Effector CD8-positive, alpha-beta T cell (primary cell): ENCODE measurements at regions not wholly inside any gene's neighbourhood (a gene's known extent, or its start where the extent isn't known, plus 50 kb on each side); places are given as distances from the start of the nearest gene placed in this dataset.

Source experiments
- DNase-seq: peaks from one replicate; lab custom pipeline; 2025; lab: John Stamatoyannopoulos, UW

DNA sequence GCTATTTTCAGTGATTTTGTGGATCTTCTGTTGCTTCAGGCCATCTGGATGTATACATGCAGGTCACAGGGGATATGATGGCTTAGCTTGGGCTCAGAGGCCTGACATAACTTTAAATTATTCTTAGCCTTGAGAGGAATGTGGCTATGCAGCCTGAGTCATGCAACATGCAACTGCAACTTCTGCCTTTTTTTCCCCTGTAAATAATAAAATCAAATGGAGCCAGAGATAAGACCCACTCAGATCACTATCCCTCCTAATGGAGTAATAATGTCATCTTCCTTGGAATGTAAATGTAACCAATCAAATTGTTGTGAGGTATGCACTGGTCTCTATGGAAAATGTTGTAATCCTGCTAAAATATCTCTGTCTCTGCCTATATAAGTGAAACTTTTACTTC, 54.9 kb downstream of the MAGEB17 start:
- no peak for DNase-seq

GRCh38 chrX:16223385-16223784, 56.1 kb downstream of the MAGEB17 start:
- DNase-seq: no peak

- DNase-seq: no peak
These were observed 71.9 kb downstream of the MAGEB17 start for GRCh38 chrX:16239211-16239610.

DNA sequence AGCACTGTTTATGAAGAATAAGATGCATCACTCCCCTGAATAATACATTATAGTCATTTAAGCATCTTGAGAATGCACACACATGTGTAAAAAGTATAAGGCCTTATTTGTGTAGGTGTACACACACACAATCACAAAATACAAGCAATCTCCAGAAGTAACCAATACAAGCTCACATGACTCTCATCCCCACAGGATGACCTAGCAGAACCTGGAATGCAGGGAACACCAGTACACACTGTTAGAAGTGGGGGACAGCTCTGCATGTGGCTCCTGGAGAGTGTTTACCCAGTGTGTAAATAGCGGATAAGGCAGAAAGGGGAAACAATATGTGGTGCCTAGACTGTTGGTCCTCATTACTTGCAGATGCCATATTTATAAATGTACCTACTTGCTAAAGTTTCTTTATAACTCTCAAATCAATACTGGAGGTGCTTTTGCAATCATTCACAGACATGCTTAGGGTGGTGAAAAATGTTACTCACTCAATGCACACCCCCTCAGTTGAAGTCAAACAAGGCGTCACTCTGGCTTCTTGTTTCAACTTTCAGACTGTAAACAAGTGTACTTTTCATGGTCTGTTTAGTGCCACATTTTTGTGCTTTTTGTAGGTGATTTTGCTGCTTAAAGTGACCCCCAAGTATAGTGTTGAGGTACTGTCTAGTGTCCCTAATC, 73.1 kb downstream of the MAGEB17 start:
- DNase-seq: no peak

GRCh38 chrX:16240968-16241367, 73.7 kb downstream of the MAGEB17 start:
- no peak for DNase-seq

GRCh38 chrX:16250296-16250695, 83.0 kb downstream of the MAGEB17 start:
- DNase-seq: no peak

GRCh38 chrX:16251782-16252181, 84.5 kb downstream of the MAGEB17 start:
- DNase-seq: no peak

- no peak for DNase-seq
These were observed 91.6 kb downstream of the MAGEB17 start for GRCh38 chrX:16258882-16259281.

GRCh38 chrX:16267431-16267830, 100.2 kb downstream of the MAGEB17 start:
- DNase-seq: no peak

DNA sequence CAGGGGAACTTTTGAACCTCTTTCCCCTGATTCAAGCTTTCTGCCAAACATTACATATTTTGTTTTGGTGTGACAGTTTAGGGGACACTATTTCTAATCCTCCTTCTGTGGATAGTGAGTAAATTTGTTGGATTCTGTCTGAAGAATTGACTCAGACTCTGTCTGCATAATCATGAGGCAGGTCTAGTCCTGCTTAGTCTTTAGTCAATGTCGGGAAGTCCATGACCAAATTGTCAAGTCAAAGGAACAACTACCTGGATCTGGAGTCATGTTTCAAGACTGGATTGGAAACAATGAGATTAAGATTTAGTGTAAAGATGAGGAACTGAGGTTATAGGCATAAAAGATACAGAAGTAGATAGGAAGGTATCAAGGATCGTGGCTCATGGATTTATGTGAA, 100.9 kb downstream of the MAGEB17 start:
- DNase-seq: no peak

DNA sequence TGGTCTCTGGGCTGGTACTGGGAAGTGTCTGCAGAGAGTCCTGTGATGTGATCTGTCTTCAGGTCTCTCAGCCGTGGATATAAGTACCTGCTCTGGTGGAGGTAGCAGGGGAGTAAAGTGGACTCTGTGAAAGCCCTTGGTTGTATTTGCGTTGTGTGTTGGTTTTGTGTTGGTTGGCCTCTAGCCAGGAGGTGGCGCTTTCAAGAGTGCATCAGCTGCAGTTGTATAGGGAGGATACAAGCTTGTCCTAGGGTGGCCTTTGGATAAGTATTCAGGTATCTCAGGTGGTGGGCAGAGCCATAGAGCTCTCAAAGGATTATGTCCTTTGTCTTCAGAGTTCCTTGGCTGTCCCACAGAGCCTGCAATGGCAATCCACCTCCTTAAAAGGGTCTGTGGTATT, 111.6 kb downstream of the MAGEB17 start:
- no peak for DNase-seq

GRCh38 chrX:16282209-16282608, 114.9 kb downstream of the MAGEB17 start:
- DNase-seq: no peak

GRCh38 chrX:16284842-16285241, 117.6 kb downstream of the MAGEB17 start:
- DNase-seq: no peak

- DNase-seq: no peak
These were observed 123.7 kb downstream of the MAGEB17 start for GRCh38 chrX:16290997-16291396.

DNA sequence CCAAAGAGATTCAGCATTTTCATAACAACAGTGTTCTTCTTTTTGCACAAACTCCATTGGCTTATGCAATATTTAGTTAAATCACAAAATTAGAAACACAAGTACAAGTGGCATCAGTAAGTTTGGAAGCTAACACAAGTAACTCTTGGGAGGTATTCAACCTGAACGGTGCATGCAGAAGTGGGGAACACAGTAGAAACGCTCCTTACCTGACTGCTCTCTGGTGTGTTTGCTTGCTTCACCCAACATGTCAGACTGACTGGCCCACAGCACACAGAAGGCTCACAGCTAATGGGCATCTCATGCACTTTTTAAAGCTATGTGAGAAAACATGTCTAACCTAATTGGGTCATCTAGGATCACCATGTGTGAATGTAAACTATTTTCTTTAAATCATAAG, 133.6 kb downstream of the MAGEB17 start:
- DNase-seq: no peak

- no peak for DNase-seq
These were observed 137.5 kb downstream of the MAGEB17 start for GRCh38 chrX:16304751-16305150.

DNA sequence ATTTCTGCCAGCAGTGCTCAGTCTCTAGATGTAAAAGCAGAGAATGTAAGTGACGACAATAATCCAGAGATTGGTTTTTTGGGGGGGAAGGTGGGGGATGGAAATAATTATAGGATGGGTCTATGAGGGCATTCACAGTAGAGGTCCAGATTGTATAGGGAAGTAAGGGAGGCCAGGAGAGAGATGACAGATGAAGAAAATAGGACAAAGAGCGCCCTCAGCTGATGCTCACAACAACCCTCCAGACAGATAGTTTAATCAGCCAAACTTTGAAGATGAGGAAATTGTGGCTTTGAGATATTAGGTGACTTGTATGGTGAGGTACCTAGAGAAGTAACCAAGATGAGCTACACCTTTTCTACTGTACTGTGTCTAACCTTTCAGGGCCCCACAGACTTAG, 137.9 kb downstream of the MAGEB17 start:
- no peak for DNase-seq

GRCh38 chrX:16307950-16308349, 140.7 kb downstream of the MAGEB17 start:
- no peak for DNase-seq

DNA sequence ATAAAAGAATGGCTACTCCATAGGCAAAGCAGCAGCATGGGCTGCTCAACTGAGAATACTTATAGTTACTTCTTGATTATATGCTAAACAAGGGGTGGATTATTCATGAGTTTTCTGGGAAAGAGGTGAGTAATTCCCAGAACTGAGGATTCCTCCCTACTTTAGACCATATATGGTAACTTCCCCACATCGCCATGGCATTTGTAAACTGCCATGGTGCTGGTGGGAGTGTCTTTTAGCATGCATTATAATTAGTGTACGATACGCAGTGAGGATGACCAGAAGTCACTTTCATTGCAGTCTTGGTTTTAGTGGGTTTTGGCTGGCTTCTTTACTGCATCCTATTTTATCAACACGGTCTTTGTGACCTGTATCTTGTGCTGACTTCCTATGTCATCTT, 141.5 kb downstream of the MAGEB17 start:
- DNase-seq: no peak

DNA sequence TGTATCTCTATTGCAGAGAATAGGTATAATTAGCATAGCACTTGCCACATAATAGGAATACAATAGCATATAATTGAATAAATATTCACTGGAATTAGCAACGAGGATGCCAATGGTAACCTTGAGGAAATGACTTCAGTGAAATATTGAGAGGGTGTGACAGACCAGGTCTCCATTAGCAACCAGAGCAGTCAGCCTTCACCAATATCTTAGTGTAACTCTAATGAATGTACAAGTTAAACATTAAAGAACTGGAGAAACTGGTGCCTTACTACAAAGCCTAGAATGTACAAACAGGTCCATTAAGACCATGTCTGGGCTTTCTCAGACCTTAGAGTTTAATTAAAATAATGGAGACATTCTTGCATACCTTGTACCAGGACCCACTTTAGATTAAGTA, 143.0 kb downstream of the MAGEB17 start:
- no peak for DNase-seq

DNA sequence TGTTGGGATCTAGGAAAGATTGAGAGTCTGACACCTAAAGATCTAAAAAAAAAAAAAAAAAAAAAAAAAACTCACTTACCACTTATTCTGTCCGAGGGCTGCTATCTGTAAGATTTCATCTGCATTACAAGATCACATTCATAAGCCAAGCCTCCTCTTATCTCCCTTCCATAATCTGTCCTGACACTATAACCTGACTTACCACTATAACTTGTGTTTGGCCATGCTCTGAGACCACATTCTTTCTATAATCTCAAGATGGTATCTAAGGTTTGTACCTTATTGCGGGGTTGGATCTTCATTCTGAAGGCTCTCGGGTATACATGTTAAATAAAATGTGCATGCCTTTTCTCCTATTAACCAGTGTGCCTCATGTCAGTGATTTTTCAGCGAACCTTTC, 144.4 kb downstream of the MAGEB17 start:
- no peak for DNase-seq

- no peak for DNase-seq
These were observed 145.7 kb downstream of the MAGEB17 start for GRCh38 chrX:16312761-16313623.

GRCh38 chrX:16316331-16316730, 149.1 kb downstream of the MAGEB17 start:
- no peak for DNase-seq

- DNase-seq: no peak
These were observed 152.6 kb downstream of the MAGEB17 start for GRCh38 chrX:16319929-16320328.
